ENCODE measurements at regions not wholly inside any gene's neighbourhood (a gene's known extent, or its start where the extent isn't known, plus 50 kb on each side); places are given as distances from the start of the nearest gene placed in this dataset.

DNA sequence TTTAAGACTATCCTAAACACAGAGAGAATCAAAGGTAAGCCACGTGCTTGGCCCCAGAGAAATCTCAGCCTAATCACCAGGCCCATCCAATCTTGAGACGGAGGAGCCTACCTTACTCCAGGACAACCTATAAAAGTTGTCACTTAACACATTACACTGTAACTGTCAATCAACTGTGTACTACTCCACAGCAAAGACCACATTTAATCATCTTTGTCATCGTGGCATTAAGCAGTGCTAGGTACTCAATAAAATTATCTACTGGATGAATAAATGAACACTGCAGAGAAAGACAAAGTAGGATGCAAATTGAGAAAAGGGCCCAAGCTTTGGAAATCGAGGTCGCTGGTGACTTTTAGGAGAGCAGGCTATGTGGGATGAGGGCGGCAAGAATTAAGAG is 466.7 kb downstream of the SHQ1 start:
- no peak overlapping the region for H3K4me3 ChIP-seq (ENCODE audit: low read depth, low read length)

DNA sequence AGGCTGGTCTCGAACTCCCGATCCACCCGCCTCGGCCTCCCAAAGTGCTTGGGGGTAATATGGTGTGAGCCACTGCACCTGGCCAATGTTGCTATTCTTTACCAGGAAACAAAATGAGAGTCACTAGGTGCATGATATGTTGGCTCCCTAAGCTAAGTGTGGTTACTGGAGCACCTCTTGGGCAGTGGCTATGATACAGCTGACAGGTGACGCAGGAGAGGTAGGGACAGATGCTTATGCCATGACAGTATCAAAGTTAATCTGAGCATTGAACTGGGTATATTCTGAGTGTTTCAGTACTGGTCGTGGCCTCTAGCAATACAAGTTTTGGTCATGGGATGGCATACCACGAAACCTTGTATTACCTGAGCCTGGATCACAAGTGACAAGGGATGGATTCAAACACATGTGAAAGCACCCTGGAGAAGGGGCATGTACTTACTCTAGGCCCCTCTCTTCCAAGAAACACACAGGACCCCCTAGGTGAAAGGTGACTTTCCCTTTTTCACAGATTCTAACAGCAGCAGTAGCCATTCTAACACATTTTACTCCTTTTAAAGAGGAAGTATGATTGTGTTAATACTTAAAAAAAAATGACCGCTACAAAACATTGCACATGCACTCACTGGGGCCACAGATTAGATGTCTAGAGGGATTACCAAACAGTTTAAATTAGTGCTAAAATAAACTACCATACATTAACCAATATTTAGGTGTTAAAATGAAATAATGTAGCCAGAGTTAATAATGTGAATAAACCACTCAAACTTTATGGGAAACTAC is 467.3 kb downstream of the SHQ1 start:
- no peak overlapping the region for H3K4me3 ChIP-seq (ENCODE audit: low read depth, low read length)

GRCh38 chr3:72380193-72380592 is 468.1 kb downstream of the SHQ1 start:
- no peak overlapping the region for H3K4me3 ChIP-seq (ENCODE audit: low read depth, low read length)

DNA sequence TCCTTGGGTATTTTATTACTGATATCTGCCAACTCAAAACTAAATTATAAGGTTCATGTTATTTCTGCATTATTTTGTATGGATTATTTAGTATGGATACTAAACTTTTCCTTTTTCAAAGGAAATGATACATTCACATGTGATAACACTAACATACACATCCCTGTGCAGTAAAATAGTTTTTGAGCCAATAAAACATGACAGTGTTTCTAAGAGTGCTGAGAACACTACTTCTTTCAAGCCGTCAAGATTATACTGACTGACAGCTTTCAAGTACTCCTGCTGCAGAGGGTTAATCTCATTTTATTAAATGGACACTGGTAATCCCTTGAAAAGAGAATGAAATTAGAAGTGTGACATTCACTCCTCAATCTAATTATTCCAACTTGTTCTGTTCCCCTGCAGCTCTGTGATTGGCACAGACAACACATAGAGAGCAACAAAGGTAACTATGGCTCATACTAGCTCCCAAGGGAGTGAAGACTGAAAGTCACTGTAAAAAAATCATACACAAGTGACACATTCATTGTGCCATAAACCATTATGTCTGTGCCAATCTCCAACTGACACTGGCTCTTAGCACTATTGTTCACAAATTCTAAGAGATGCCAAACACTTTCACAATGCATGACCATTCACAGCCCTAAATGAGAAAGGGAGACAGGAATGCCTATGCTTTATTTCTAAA is 468.6 kb downstream of the SHQ1 start:
- H3K4me3 ChIP-seq (ENCODE audit: low read depth, low read length), result no peak overlapping the region

- H3K4me3 ChIP-seq (ENCODE audit: low read depth, low read length), result no peak overlapping the region
Measured at GRCh38 chr3:72378287-72378686, 470.0 kb downstream of the SHQ1 start.

DNA sequence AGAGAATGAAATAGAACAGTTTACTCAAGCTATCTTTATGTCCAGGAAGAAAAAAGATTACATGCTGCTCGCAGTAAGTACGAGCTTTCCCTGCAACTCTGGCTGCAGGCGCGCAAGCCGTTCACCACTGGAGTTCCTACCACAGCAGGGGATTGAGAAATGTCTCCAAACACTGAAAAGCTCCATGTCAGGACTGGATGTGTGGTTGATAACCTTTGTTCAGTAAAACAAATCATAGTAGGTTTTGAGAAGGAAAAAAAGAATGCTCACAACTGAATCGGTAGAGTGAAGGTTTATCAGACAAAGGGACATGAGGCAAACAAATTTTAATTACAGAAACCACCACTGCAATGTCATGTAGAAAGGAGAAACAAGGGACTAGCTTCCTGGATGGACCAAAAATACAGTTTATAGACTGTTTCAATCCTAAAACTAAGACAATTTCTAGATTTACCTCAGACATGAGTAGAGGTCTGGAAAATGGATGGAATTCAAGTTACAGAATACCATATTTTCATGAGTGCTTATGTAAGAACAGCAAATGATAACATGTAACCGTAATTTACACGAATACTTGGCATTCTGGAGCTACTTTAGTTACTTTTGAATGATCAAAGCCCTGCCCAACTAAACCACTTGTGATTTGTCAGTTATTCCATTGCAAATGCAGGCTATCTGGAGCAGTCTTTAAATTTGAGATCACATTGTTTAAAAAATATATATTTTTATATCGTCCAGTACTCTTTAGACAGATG is 471.1 kb downstream of the SHQ1 start:
- H3K4me3 ChIP-seq (ENCODE audit: low read depth, low read length), result no peak overlapping the region

GRCh38 chr3:72375237-72376076 is 472.8 kb downstream of the SHQ1 start:
- H3K4me3 ChIP-seq (ENCODE audit: low read depth, low read length), result no peak overlapping the region

- no peak overlapping the region for H3K4me3 ChIP-seq (ENCODE audit: low read depth, low read length)
Measured at GRCh38 chr3:72373139-72373538, 475.1 kb downstream of the SHQ1 start.

- H3K4me3 ChIP-seq (ENCODE audit: low read depth, low read length), result no peak overlapping the region
Measured at GRCh38 chr3:72372161-72372560, 476.1 kb downstream of the SHQ1 start.

DNA sequence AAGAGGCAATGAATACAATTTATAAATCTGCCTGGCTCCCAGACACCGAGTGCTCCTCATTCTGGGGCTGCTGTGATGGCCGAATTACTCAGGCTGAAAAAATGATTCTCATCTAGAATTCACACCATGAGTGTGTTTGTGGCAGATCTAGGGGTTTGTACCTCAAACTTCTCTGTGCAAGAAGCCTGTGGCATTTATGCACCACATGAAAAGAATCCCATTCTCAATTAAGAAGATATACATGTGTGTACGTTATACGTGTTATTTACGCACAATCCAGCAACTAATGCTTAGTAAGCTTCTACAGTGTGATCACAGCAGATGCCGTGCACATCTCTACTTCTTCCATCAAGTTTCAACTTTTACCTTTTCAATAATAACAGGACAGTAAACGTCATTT is 476.8 kb downstream of the SHQ1 start:
- H3K4me3 ChIP-seq (ENCODE audit: low read depth, low read length), result no peak overlapping the region

DNA sequence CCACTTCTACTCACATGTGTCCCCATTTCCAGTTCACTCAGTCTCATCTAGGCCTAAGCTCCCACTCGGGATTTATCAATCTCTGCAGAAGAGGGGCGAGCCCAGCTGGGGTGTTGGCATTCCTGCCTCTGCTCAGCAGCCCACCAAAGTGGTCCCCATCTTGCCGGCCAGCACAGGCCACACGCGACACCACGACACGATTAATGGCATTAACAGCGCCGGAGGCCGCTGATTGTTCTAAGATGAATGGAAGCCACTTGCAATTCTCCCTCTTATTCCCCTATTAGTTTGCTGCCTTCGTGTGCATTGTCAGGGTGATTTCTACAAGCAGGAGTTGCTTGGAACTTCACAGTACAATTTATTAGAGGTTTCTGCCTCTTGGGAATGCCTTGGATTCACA is 477.3 kb downstream of the SHQ1 start:
- no peak overlapping the region for H3K4me3 ChIP-seq (ENCODE audit: low read depth, low read length)

- H3K4me3 ChIP-seq (ENCODE audit: low read depth, low read length), result no peak overlapping the region
Measured at GRCh38 chr3:72369681-72370080, 478.6 kb downstream of the SHQ1 start.

- H3K4me3 ChIP-seq (ENCODE audit: low read depth, low read length), result no peak overlapping the region
Measured at GRCh38 chr3:72368331-72368975, 479.8 kb downstream of the SHQ1 start.

DNA sequence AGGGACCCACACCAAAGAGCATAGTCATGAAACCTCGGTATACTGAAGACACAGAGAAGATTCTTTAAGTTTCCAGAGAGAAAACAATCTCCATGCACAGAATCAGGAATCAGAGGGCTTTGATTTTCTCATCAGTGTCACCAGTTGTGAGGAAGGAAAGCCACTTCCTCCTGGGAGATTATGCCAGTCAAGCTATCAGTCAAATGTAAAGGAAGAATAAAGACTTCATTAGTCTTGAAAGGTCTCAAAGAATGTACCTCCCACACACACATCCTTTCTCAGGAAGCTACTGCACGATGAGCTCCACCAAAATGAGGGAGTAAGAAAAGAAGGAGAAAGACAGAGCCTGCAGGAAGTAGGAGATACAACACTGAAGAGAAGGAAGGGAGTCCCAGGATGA is 486.3 kb downstream of the SHQ1 start:
- no peak overlapping the region for H3K4me3 ChIP-seq (ENCODE audit: low read depth, low read length)

DNA sequence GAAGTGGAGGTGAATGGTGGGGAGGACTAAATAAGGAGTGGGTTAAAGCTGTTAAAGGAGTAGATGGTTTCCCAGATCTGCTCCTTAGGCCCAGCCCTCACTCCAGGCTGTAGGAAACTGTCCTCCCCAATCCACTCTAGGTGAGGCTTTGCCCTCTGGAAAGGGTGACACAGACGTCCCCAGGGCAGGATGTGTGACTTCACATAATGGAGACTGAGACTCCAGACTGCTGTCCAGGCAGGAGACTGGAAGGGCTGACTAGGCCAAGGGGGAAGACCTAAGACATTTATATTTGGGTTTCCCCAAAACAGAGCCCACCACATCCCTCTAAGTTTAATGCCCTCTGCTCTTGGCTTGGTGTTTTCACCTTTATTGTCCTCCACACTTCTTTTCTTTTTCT is 488.5 kb downstream of the SHQ1 start:
- no peak overlapping the region for H3K4me3 ChIP-seq (ENCODE audit: low read depth, low read length)

- no peak overlapping the region for H3K4me3 ChIP-seq (ENCODE audit: low read depth, low read length)
Measured at GRCh38 chr3:72355168-72355567, 493.1 kb downstream of the SHQ1 start.

DNA sequence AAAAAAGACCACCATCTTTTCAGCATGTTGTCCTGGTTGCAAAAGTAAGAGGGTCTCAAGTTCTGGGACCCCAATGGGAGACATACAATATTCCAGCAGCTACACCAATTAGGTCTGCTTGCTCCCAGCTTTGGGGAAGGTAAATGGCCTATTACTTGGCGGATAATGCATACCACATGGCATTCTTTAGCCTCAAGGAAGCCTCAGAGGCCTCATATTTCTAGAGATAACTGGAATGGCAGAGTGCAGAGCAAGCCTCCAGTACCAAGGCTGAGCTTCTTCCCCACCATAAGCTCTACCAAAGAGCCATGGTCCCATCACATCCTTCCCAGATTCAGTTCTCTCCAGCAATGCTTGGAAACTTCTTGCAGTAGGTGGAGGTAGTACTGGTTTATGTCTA is 493.8 kb downstream of the SHQ1 start:
- no peak overlapping the region for H3K4me3 ChIP-seq (ENCODE audit: low read depth, low read length)

DNA sequence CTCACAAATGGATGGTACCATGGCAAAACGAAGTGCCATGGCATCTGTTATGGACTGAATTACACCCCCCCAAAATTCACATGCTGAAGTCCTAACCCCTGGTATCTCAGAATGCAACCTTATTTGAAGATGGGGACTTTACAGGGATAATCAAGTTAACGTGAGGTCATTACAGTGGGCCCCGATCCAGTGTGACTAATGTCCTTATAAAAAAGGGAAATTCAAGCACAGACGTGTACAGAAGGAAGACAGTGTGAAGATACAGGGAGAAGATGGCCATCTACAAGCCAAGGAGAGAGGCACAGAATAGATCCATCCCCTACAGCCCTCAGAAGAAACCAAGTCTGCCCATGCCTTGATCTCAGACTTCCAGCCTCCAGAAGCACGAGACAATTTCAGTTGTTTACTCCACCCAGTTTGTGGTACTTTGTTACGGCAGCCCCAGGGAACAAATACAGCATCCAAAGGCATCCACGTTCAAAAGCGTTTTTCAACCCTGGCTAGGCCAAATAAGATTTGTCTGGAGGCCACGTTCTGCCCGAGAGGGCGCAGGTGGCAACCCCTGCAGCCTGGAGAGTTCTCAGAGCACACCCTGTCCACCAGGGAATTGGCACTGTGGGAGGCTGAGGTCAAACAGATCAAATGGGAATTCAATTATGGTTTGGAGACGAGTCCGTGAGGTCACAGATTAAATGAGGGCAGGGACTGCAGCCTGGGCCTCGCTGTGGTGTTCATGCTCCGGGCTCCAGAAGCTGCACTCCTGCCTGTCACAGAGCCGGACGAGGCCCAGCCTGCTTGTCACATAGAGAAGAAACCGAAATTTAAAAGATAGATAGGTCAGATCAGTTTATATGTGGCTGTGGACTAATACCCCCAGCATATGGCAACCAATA is 494.8 kb downstream of the SHQ1 start:
- H3K4me3 ChIP-seq (ENCODE audit: low read depth, low read length), result no peak overlapping the region

GRCh38 chr3:72352176-72352575 is 496.1 kb downstream of the SHQ1 start:
- H3K4me3 ChIP-seq (ENCODE audit: low read depth, low read length), result no peak overlapping the region

DNA sequence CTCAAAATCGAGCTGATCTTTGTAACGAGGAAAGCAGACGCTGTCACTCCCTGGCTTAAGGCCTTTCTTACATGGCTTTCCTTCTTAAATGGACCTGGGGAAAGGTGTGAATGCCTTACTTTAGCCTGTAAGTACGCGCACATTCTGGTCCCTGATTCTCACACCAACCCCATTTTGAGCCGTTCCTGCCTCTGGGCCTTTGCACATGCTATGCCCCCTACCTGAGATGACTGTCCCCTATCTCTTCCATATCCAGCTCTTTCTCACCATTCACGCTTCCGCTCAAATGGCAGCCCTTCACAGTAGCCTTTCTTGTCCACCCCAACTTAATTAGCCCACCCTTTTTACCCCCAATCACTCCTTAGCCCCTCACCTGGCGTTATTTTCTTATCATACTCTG is 496.7 kb downstream of the SHQ1 start:
- H3K4me3 ChIP-seq (ENCODE audit: low read depth, low read length), result no peak overlapping the region

Measured in iPS-11a (cell line).